HEK293 (cell line): ENCODE measurements at regions not wholly inside any gene's neighbourhood (a gene's known extent, or its start where the extent isn't known, plus 50 kb on each side); places are given as distances from the start of the nearest gene placed in this dataset.

Experiments used
- KLF9 ChIP-seq: fragments of 450-650 bp; formaldehyde crosslinking; IDR thresholded peaks from 2 replicates; pipeline ENCODE4 v1.5.1; 2016; ENCODE audit warnings: missing biosample characterization, missing genetic modification characterization, low read depth
- OSR2 ChIP-seq: fragments of 450-650 bp; formaldehyde crosslinking; IDR thresholded peaks from 2 replicates; pipeline ENCODE4 v1.5.1; 2016; ENCODE audit warnings: missing biosample characterization, missing genetic modification characterization
- ZNF274 ChIP-seq, 2 experiments: fragments of 200-500 bp in 1 of 2; fragments of 450-650 bp in 1 of 2; sonication (Bioruptor generic) in 1 of 2; formaldehyde crosslinking in 1 of 2; IDR thresholded peaks; 2 replicates each; pipeline versions ENCODE4 v1.5.1 to v1.6.1; 2014 to 2016; ENCODE audit warnings: borderline replicate concordance in 1 of 2, inconsistent platforms in 1 of 2, low read length in 1 of 2, missing biosample characterization in 1 of 2, missing genetic modification characterization in 1 of 2
- ZNF529 ChIP-seq: fragments of 450-650 bp; formaldehyde crosslinking; IDR thresholded peaks from 2 replicates; pipeline ENCODE4 v1.5.1; 2017; ENCODE audit warnings: missing genetic modification characterization, missing biosample characterization; ENCODE audit not compliant: insufficient replicate concordance
- TF ChIP-seq, protein P1 (sequence below): fragments of 450-650 bp; formaldehyde crosslinking; IDR thresholded peaks from 2 replicates; pipeline ENCODE4 v1.5.1; 2017; ENCODE audit warnings: missing biosample characterization, mild to moderate bottlenecking, missing genetic modification characterization, moderate library complexity
- TF ChIP-seq, protein P2 (sequence below): fragments of 450-650 bp; formaldehyde crosslinking; IDR thresholded peaks from 2 replicates; pipeline ENCODE4 v1.5.1; 2016; ENCODE audit warnings: missing biosample characterization, missing genetic modification characterization
- TF ChIP-seq, protein P3 (sequence below): fragments of 450-650 bp; formaldehyde crosslinking; IDR thresholded peaks from 2 replicates; pipeline ENCODE4 v1.5.1; 2017; ENCODE audit warnings: missing biosample characterization, missing genetic modification characterization
- TF ChIP-seq, protein P4 (sequence below): fragments of 450-650 bp; formaldehyde crosslinking; IDR thresholded peaks from 2 replicates; pipeline ENCODE4 v1.5.1; 2016; ENCODE audit warnings: missing biosample characterization, missing genetic modification characterization

DNA sequence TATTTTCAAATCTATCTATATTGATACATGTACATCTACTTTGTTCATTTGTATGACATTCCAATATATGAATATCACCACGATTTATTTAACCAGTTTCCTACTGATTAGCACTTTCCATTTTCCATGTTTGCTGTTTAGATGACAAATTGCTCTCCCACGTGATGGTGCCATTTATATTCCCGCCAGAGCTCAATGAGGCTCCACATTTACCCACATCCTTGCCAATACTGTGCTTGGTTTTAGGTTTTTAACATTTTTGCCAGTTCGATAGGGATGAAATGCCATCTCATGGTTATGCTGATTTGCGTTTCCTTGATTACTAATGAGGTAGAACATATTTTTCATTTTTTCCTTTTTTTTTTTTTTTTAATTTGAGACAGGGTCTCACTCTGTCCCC is 86.7 kb upstream of the TRIM2 start:
- TF ChIP-seq, protein P1, sequence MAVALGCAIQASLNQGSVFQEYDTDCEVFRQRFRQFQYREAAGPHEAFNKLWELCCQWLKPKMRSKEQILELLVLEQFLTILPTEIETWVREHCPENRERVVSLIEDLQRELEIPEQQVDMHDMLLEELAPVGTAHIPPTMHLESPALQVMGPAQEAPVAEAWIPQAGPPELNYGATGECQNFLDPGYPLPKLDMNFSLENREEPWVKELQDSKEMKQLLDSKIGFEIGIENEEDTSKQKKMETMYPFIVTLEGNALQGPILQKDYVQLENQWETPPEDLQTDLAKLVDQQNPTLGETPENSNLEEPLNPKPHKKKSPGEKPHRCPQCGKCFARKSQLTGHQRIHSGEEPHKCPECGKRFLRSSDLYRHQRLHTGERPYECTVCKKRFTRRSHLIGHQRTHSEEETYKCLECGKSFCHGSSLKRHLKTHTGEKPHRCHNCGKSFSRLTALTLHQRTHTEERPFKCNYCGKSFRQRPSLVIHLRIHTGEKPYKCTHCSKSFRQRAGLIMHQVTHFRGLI, result no peak
- TF ChIP-seq, protein P2, sequence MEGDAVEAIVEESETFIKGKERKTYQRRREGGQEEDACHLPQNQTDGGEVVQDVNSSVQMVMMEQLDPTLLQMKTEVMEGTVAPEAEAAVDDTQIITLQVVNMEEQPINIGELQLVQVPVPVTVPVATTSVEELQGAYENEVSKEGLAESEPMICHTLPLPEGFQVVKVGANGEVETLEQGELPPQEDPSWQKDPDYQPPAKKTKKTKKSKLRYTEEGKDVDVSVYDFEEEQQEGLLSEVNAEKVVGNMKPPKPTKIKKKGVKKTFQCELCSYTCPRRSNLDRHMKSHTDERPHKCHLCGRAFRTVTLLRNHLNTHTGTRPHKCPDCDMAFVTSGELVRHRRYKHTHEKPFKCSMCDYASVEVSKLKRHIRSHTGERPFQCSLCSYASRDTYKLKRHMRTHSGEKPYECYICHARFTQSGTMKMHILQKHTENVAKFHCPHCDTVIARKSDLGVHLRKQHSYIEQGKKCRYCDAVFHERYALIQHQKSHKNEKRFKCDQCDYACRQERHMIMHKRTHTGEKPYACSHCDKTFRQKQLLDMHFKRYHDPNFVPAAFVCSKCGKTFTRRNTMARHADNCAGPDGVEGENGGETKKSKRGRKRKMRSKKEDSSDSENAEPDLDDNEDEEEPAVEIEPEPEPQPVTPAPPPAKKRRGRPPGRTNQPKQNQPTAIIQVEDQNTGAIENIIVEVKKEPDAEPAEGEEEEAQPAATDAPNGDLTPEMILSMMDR (tag by site-specific recombination), result no peak
- TF ChIP-seq ZNF274 (IDR thresholded peaks at IDR 0.05; ENCODE audit: low read length) (no peak), ZNF274 (tag by site-specific recombination; IDR thresholded peaks at IDR 0.05; ENCODE audit: borderline replicate concordance) (no peak), ZNF529 (tag by site-specific recombination) (no peak), KLF9 (tag by site-specific recombination) (no peak), OSR2 (tag by site-specific recombination) (no peak)
- TF ChIP-seq, protein P3, sequence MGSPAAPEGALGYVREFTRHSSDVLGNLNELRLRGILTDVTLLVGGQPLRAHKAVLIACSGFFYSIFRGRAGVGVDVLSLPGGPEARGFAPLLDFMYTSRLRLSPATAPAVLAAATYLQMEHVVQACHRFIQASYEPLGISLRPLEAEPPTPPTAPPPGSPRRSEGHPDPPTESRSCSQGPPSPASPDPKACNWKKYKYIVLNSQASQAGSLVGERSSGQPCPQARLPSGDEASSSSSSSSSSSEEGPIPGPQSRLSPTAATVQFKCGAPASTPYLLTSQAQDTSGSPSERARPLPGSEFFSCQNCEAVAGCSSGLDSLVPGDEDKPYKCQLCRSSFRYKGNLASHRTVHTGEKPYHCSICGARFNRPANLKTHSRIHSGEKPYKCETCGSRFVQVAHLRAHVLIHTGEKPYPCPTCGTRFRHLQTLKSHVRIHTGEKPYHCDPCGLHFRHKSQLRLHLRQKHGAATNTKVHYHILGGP (tag by site-specific recombination), result no peak
- TF ChIP-seq, protein P4, sequence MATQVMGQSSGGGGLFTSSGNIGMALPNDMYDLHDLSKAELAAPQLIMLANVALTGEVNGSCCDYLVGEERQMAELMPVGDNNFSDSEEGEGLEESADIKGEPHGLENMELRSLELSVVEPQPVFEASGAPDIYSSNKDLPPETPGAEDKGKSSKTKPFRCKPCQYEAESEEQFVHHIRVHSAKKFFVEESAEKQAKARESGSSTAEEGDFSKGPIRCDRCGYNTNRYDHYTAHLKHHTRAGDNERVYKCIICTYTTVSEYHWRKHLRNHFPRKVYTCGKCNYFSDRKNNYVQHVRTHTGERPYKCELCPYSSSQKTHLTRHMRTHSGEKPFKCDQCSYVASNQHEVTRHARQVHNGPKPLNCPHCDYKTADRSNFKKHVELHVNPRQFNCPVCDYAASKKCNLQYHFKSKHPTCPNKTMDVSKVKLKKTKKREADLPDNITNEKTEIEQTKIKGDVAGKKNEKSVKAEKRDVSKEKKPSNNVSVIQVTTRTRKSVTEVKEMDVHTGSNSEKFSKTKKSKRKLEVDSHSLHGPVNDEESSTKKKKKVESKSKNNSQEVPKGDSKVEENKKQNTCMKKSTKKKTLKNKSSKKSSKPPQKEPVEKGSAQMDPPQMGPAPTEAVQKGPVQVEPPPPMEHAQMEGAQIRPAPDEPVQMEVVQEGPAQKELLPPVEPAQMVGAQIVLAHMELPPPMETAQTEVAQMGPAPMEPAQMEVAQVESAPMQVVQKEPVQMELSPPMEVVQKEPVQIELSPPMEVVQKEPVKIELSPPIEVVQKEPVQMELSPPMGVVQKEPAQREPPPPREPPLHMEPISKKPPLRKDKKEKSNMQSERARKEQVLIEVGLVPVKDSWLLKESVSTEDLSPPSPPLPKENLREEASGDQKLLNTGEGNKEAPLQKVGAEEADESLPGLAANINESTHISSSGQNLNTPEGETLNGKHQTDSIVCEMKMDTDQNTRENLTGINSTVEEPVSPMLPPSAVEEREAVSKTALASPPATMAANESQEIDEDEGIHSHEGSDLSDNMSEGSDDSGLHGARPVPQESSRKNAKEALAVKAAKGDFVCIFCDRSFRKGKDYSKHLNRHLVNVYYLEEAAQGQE (tag by site-specific recombination), result no peak
